ENCODE measurements at regions not wholly inside any gene's neighbourhood (a gene's known extent, or its start where the extent isn't known, plus 50 kb on each side); places are given as distances from the start of the nearest gene placed in this dataset.

- TF ChIP-seq EZH2 (IDR thresholded peaks at IDR 0.05; ENCODE audit: borderline replicate concordance, insufficient read depth, low read depth, low read length, poor library complexity, severe bottlenecking) = no peak
- TF ChIP-seq CTCF (IDR thresholded peaks at IDR 0.05) = no peak
Observed at GRCh38 chr2:100716581-100716980, 103.4 kb upstream of the NPAS2 start.
